ENCODE measurements at regions not wholly inside any gene's neighbourhood (a gene's known extent, or its start where the extent isn't known, plus 50 kb on each side); places are given as distances from the start of the nearest gene placed in this dataset.

DNA sequence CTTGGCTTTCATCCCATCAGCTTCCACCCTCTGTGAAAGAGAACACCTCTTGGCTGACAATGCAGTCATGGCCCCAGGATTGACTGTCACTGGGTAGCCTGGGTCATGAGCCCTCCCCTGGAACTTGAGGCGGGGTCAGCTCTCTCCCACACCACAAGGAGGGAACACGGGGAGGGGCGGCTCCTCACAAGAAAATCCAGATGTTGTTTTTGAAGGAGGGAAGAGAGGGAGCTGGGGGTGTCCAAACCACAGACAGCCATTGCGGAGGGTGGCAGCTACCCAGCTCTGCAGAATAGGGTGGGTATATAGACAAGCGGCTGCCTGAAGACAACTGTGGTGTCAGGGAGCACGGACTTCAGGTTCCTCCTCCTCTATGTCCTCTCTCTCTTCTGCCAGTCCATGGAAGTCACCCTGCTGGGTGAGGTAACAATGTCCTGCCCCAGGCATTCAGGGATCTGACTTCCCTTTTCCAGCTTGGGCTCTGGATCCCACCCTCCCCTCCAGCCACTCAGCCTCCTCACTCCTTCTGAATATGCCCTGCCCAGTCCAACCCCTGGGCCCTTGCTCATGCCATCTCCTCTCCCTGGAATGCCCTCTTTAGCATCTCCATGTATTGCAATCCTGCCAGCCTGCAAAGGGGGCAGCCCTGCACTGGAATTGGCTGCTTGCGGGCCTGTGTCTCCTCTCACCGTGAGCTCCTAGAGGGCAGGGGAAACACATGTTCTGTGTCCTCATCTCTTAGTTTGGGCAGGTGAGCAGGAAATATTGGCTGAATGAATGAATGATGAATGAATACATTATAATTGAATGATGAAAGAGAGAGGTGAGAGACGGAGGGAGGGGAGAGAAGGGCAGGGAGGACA is 60.9 kb upstream of the RUNX3 start:
- no peak for DNase-seq (ENCODE audit: extremely low read depth in 1 of 2, low read depth in 1 of 2)

DNA sequence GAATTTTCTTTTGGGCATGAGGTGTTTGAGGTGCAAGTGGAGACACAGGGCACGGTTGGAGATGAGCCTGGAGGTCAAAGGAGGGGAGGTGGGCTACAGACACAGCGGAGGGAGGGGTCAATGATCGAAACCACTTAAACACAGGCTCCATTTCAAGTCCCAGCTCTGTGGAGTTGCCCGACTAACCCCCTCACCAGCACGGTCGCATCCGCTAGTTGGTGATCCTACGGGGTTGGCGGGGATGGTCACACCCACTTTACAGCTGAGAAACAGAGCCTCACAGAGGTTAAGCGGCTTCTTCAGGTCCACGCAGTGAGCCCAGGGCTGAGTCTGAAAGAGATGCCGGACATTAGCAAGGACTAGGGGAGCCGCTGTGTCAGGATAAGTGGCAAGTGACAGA is 60.1 kb upstream of the RUNX3 start:
- DNase-seq (ENCODE audit: extremely low read depth in 1 of 2, low read depth in 1 of 2), result no peak

DNA sequence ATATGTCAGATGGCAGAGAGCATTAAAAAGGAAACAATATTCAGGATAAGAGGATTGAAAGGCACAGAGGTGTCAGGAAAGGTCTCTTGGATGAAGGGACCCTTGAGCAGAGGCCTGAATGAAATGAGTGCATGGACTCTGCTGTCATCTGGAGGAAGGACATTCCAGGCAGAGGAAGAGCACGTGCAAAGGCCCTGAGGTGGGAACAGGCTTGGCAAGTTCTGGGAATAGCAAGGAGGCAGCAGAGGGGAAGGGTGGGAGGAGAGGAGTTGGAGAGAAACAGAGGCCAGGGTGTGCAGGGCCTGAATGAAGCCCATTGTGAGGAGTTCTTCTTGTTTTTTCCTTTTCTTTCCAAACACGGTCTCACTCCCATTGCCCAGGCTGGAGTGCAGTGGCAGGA is 59.0 kb upstream of the RUNX3 start:
- DNase-seq (ENCODE audit: extremely low read depth in 1 of 2, low read depth in 1 of 2), result no peak

DNA sequence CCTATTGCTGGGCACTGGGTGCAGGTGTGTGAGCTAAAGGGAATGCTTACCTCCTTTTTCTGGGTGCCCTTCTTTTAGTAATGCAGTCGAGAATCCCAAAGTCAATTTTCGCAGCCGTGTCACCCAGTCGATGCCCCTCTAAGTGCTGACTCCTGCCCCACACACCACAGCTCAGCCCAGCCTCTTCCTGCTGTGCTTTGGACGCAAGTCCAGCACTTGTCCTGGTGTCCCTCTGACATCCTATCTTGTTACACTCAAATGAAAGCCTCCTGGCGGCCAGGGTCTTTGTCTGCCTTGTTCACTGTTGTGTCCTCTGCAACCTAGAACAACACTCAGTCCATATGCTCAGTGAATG is 58.5 kb upstream of the RUNX3 start:
- DNase-seq (ENCODE audit: extremely low read depth in 1 of 2, low read depth in 1 of 2), result no peak

DNA sequence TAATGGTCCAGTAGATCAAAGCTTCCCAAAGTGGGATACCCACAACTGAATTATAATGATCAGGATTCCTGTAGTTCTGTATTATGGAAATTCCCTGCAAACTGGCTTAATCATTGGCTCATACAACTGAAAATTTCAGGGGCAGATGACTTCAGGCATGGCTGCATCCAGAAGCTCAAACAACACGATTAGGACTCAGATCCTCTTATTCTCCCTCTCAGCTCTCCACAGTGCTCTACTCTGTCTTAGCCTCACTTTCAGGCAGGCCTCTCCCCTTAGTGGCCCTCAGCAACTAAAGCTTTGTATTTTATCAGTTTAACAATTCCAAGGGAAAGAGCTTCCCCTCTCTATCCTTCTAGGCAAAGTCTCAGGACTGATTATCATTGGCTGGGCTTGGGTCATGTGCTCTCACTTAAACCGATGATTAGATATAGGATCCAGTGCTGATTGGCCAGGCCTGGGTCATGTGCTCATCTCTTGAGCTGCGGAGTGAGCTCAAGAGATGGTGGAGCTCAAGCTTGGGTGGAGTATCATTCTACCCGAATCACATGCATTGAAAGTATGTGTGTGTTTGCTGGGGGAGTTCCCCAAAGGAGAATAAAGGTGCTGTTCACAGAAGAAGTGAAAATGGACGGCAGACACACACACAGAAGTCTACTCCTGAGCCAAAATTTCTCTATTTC is 57.9 kb upstream of the RUNX3 start:
- DNase-seq (ENCODE audit: extremely low read depth in 1 of 2, low read depth in 1 of 2), result no peak

DNA sequence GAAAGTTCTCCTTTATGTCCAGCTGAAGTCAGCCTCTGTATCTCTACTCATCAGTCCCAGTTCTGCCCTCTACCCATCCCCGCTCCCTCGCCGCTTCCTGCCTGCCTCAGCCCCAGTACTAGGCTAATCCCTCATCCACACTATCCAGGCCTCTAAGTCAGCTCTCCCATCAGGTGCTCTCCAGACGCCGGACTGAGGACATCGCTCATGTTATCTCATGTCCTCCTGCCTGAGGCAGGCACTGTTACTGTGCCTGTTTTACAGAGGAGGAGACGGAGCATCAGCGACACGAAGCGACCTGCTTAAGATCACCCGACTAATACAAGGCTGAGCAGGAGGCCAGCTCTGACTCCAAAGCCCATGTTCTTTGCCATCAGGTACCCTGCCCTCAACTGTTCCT is 57.3 kb upstream of the RUNX3 start:
- DNase-seq (ENCODE audit: extremely low read depth in 1 of 2, low read depth in 1 of 2), result no peak

DNA sequence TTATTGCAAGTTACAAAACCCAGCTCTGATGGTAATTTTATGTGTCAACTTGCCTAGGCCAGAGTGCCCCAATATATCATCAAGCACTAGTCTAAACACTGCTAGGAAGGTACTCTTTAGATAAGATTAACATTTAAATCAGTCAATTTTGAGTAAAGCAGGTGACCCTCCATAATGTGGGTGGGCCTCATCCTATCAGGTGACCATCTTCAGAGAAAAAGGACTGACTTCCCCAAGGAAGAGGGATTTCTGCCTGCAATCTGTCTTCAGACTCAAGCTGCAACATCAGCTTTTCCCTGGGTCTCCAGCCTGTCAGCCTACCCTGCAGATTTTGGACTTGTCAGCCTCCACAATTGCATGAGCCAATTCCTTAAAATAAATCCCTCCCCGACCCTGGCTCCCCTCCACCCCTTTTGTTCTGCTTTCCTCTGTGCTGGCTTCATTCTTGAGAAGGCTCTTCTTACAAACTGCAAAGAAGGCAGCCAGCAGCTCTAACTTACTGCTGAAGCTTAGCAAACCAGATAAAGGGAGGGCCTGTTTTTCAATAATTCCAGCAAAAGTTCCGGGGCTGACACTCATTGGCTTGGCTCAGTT is 56.4 kb upstream of the RUNX3 start:
- no peak for DNase-seq (ENCODE audit: extremely low read depth in 1 of 2, low read depth in 1 of 2)

DNA sequence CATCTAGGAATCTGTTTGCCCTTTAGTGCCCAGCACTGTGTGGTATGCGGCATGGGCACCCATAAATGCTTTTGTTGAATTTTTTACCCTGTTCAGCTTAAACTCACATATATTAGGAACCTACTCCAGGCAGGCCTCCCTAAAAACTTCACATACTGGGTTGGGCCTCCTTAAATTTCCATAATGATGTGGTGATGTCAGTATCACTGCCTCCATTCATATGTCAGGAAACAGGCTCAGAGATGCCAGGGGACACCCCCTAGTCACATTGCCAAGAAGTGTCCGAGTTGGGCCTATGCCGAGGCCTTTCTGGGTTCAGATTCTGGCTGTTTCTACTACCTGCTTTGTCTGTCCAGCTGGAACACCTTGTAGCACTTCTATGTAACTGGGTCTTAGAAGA is 55.7 kb upstream of the RUNX3 start:
- DNase-seq (ENCODE audit: extremely low read depth in 1 of 2, low read depth in 1 of 2), result no peak

DNA sequence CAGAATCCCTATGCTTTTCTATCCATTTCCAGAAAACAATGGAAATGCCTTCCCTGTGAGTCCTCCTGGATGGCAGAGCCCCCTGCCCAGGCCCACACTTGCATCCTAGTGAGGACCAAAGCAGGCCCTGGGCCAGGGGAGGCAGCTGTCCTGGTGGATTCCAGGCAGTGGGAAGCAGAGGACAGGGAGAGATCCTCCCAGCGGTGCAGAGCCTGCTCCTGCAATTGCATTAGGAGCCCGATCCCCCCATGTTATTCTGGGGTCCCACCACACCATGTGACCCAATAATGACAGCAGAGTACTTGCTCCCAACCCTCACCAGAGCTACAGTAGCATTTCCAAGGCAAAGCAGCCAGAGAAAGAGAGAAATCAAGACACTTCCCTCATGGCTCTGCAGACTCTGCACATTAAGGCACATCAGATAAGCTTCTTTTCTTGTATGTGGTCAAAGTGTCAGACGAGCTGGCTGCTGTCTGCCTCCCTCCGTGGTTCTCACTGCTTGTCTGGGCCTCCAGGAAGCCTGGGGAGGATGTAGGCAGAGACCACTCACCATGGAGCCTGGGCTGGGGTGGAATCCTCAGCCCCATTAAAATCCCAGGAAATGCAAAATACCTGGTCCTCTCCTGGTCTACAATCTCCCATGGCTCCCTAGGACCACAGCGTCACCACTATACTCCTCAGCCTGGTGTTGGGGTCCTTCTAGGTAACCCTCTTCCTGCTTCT is 54.9 kb upstream of the RUNX3 start:
- no peak for DNase-seq (ENCODE audit: extremely low read depth in 1 of 2, low read depth in 1 of 2)

DNA sequence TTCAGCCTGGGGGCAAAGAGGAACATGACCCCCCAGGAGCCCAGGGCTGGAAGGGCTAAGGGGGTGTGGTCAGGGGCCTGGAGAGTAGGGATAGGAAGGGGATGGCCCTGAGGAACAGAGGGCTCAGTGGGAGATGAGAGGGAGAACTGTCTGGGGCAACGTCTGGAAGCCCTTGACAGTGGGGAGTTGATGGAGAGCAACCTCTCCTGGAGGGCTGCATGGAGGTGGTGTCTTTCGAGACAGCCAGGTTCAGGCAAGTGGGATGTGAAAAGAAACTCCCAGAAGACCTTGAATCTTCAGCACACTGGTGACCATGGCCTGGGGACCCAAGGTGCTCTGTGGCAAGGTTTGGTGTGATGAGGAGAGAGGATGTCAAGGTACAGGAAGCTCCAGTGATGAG is 54.2 kb upstream of the RUNX3 start:
- no peak for DNase-seq (ENCODE audit: extremely low read depth in 1 of 2, low read depth in 1 of 2)

DNA sequence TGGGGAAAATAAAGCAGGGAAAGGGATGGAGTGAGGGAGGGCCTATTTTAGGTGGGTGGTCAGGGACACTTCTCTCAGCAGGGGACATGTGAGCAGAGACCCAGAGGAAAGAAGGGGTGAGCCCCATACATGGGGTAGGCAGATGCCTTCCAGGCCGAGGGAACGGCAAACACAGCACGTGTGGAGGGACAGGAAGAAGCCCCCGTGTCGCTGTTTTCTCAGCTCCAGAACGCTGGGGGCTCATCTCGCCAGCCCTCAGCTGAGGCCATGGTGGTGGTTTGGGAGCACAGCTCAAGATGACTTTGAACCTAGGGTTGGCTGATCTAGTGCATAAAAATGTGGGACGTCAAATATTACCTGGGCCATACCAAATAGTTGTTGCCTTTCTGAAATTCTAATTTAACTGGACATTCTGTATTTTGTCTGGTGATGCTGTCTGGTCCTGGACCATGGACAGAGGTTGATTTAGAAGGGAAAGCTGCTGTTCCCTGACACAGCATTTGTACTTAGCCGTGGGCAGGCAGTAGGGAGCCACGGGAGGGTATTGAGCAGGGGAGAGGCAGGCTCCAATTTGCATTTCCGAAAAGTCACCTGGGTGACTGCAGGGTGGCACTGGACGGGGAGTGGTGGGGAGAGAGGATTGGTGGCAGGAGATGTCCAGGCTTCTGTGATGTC is 53.1 kb upstream of the RUNX3 start:
- DNase-seq (ENCODE audit: extremely low read depth in 1 of 2, low read depth in 1 of 2), result no peak

DNA sequence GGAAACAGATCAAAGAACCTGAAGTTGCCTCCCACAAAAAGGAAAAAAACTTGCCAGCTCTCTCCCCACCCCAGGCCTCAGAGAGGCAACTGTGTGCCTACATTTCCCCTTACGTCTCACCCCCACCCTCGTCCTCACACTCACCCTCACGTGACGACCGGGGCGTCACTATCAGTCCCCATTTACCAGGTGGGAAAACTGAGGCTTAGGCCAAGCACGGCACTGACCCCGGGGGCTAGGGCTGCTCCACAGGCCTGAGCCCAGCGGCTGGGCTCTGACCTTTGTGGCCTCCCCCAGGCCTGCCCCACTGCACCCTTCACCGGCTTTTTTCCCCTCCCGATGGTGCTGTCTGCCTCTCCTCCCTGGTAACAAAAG is 51.5 kb upstream of the RUNX3 start:
- no peak for DNase-seq (ENCODE audit: extremely low read depth in 1 of 2, low read depth in 1 of 2)

DNA sequence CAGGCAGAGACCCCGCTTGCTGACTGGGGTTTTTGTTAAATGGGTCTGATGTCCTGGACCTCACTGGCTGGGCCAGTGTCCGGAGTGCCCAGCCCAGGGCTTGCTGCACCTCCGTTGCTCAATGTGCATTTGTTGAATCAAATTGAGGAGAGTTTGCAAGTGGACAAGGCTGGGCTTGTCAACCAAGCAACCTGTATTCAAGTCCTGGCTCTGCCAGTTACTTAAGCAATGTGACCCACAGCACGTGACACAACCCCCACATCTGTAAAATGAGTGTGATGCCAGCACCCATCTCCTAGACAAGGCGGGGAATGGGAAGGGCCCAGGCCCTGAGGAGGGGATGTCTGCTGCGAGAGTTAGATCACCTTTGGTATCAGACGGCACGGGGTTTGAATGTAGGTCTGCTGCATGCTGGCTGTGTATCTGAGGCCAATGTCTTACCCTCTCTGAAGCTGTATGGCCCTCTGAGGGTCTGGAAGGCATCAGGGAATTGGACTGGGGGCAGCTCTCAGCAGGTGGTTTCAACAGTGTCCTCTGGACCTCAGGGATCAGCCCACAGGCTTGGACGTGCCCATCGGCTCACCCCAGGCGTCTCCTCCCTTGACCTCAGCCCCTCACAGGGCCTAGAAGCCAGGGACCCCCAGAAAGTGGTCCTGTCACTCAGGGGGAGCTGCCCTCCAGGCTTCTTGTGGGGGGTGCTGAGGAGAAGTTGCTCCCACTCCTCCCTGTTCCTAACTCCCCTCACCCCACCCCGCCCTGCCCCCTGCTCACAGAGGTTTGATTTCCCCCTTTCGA is 51.0 kb upstream of the RUNX3 start:
- DNase-seq (ENCODE audit: extremely low read depth in 1 of 2, low read depth in 1 of 2), result no peak

Measured in activated CD8-positive, alpha-beta memory T cell treated with anti-CD3 and anti-CD28 coated beads for 1 hour (primary cell).